BLaER1 (cell line): ENCODE measurements at regions not wholly inside any gene's neighbourhood (a gene's known extent, or its start where the extent isn't known, plus 50 kb on each side); places are given as distances from the start of the nearest gene placed in this dataset.
A peak's percentile ranks its signal among the peaks of the same experiment; 100 is the strongest.

Experiments
- H3K27ac ChIP-seq: shearing (Covaris generic); formaldehyde crosslinking; 2 replicates; pipeline ENCODE4 v1.8.1; 2022
- H3K27me3 ChIP-seq: shearing (Covaris generic); formaldehyde crosslinking; 2 replicates; pipeline ENCODE4 v1.8.1; 2022
- H3K36me3 ChIP-seq: shearing (Covaris generic); formaldehyde crosslinking; 2 replicates; pipeline ENCODE4 v1.8.1; 2022
- H3K4me1 ChIP-seq: shearing (Covaris generic); formaldehyde crosslinking; 2 replicates; pipeline ENCODE4 v1.8.1; 2022
- H3K4me2 ChIP-seq: shearing (Covaris generic); formaldehyde crosslinking; 2 replicates; pipeline ENCODE4 v1.8.1; 2022
- H3K4me3 ChIP-seq: shearing (Covaris generic); formaldehyde crosslinking; 2 replicates; pipeline ENCODE4 v1.8.1; 2022
- H3K9ac ChIP-seq: shearing (Covaris generic); formaldehyde crosslinking; 2 replicates; pipeline ENCODE4 v1.8.1; 2022
- H3K9me3 ChIP-seq: shearing (Covaris generic); formaldehyde crosslinking; 2 replicates; pipeline ENCODE4 v1.8.1; 2022
- H4K20me1 ChIP-seq: shearing (Covaris generic); formaldehyde crosslinking; 2 replicates; pipeline ENCODE4 v1.8.1; 2022
- Cebpa-rat ChIP-seq: shearing (Covaris generic); IDR thresholded peaks from 2 replicates; pipeline ENCODE4 v1.8.1; 2022

GRCh38 chr6:7664003-7664402 lies 61.9 kb upstream of the BMP6 start:
- Histone ChIP-seq H3K9me3 (no peaks in the 10 kb centered on the region), H3K9ac (no peak overlapping the region), H3K4me2 (no peak overlapping the region), H3K4me3 (no peak overlapping the region), H3K27ac (no peak overlapping the region), H3K4me1 (no peaks in the 10 kb centered on the region), H4K20me1 (no peaks in the 10 kb centered on the region), H3K36me3 (no peaks in the 10 kb centered on the region), H3K27me3 (no peaks in the 10 kb centered on the region)
- TF ChIP-seq Cebpa-rat, result no peak

- no peak for TF ChIP-seq Cebpa-rat
- peaks cover under 1% of the 10 kb centered on the region; the same call in 1 of the 2 replicates for H3K4me1 ChIP-seq
Observed at GRCh38 chr6:7668936-7669335, 57.0 kb upstream of the BMP6 start.

GRCh38 chr6:7669742-7670141 lies 56.2 kb upstream of the BMP6 start:
- H3K27me3 ChIP-seq, result no peaks in the 10 kb centered on the region
- H3K36me3 ChIP-seq, result no peaks in the 10 kb centered on the region
- no peak for TF ChIP-seq Cebpa-rat
- H3K4me1 ChIP-seq, result peaks cover 8% of the 10 kb centered on the region; the same call in 1 of the 2 replicates
- H3K9me3 ChIP-seq, result no peaks in the 10 kb centered on the region
- no peak overlapping the region for H3K27ac ChIP-seq
- H3K9ac ChIP-seq, result no peak overlapping the region
- H3K4me3 ChIP-seq, result no peak overlapping the region
- H4K20me1 ChIP-seq, result no peaks in the 10 kb centered on the region
- no peak overlapping the region for H3K4me2 ChIP-seq

More at GRCh38 chr6:7668936-7669335, 57.0 kb upstream of the BMP6 start:
- Histone ChIP-seq H3K27me3 (no peaks in the 10 kb centered on the region), H3K4me2 (no peak overlapping the region), H3K36me3 (no peaks in the 10 kb centered on the region), H3K9me3 (no peaks in the 10 kb centered on the region), H3K9ac (no peak overlapping the region), H4K20me1 (no peaks in the 10 kb centered on the region), H3K4me3 (no peak overlapping the region), H3K27ac (no peak overlapping the region)

GRCh38 chr6:7671076-7671475 lies 54.8 kb upstream of the BMP6 start:
- Histone ChIP-seq H3K36me3 (no peaks in the 10 kb centered on the region), H3K27me3 (no peaks in the 10 kb centered on the region), H3K4me1 (peaks cover 8% of the 10 kb centered on the region; the same call in 1 of the 2 replicates), H3K27ac (no peak overlapping the region), H4K20me1 (no peaks in the 10 kb centered on the region), H3K9ac (no peak overlapping the region), H3K4me3 (no peak overlapping the region), H3K4me2 (no peak overlapping the region), H3K9me3 (no peaks in the 10 kb centered on the region)
- TF ChIP-seq Cebpa-rat, result no peak

GRCh38 chr6:7671581-7671980 lies 54.3 kb upstream of the BMP6 start:
- Histone ChIP-seq H3K36me3 (no peaks in the 10 kb centered on the region), H3K4me1 (peaks cover 8% of the 10 kb centered on the region; the same call in 1 of the 2 replicates), H3K4me3 (no peak overlapping the region), H4K20me1 (no peaks in the 10 kb centered on the region), H3K27me3 (no peaks in the 10 kb centered on the region), H3K9ac (no peak overlapping the region), H3K9me3 (no peaks in the 10 kb centered on the region), H3K27ac (no peak overlapping the region), H3K4me2 (no peak overlapping the region)
- TF ChIP-seq Cebpa-rat, result no peak

GRCh38 chr6:7672066-7673062 lies 53.5 kb upstream of the BMP6 start:
- H3K36me3 ChIP-seq, result no peaks in the 10 kb centered on the region
- no peak overlapping the region for H3K4me3 ChIP-seq
- TF ChIP-seq Cebpa-rat, result no peak
- no peak overlapping the region for H3K27ac ChIP-seq
- H3K4me2 ChIP-seq, result no peak overlapping the region
- no peaks in the 10 kb centered on the region for H3K9me3 ChIP-seq
- H3K27me3 ChIP-seq, result no peaks in the 10 kb centered on the region
- H3K4me1 ChIP-seq, result peaks cover 8% of the 10 kb centered on the region; the same call in 1 of the 2 replicates
- H3K9ac ChIP-seq, result no peak overlapping the region
- no peaks in the 10 kb centered on the region for H4K20me1 ChIP-seq

GRCh38 chr6:7673063-7673536 lies 52.8 kb upstream of the BMP6 start:
- Histone ChIP-seq H3K4me3 (no peak overlapping the region), H3K4me2 (no peak overlapping the region), H4K20me1 (no peaks in the 10 kb centered on the region), H3K4me1 (peaks cover 8% of the 10 kb centered on the region; the same call in 1 of the 2 replicates), H3K27me3 (no peaks in the 10 kb centered on the region), H3K27ac (no peak overlapping the region), H3K9ac (no peak overlapping the region), H3K36me3 (no peaks in the 10 kb centered on the region), H3K9me3 (no peaks in the 10 kb centered on the region)
- TF ChIP-seq Cebpa-rat, result no peak

- TF ChIP-seq Cebpa-rat, result no peak
- peak overlapping the region; percentile 36; the same call in 1 of the 2 replicates for H3K4me2 ChIP-seq
- H3K27ac ChIP-seq, result no peak overlapping the region
Observed at GRCh38 chr6:7674291-7674690, 51.6 kb upstream of the BMP6 start.

GRCh38 chr6:7675353-7675945 lies 50.5 kb upstream of the BMP6 start:
- TF ChIP-seq Cebpa-rat, result no peak
- no peak overlapping the region for H3K27ac ChIP-seq
- H3K9me3 ChIP-seq, result no peaks in the 10 kb centered on the region
- H4K20me1 ChIP-seq, result no peaks in the 10 kb centered on the region
- no peak overlapping the region for H3K4me2 ChIP-seq
- no peak overlapping the region for H3K4me3 ChIP-seq
- H3K27me3 ChIP-seq, result no peaks in the 10 kb centered on the region
- peaks cover 8% of the 10 kb centered on the region; the same call in 1 of the 2 replicates for H3K4me1 ChIP-seq
- H3K36me3 ChIP-seq, result no peaks in the 10 kb centered on the region
- H3K9ac ChIP-seq, result no peak overlapping the region

More at GRCh38 chr6:7674291-7674690, 51.6 kb upstream of the BMP6 start:
- Histone ChIP-seq H4K20me1 (no peaks in the 10 kb centered on the region), H3K4me3 (no peak overlapping the region), H3K9me3 (no peaks in the 10 kb centered on the region), H3K27me3 (no peaks in the 10 kb centered on the region), H3K9ac (no peak overlapping the region), H3K36me3 (no peaks in the 10 kb centered on the region), H3K4me1 (peaks cover 8% of the 10 kb centered on the region; the same call in 1 of the 2 replicates)
